ENCODE measurements at regions not wholly inside any gene's neighbourhood (a gene's known extent, or its start where the extent isn't known, plus 50 kb on each side); places are given as distances from the start of the nearest gene placed in this dataset.

GRCh38 chr16:86669285-86669805, 91.0 kb downstream of the FOXL1 start:
- H3K4me1 ChIP-seq = peaks cover 0 to 47% of the 10 kb centered on the region in 2 donors
- no peak for TF ChIP-seq CTCF (IDR thresholded peaks at IDR 0.05)
- no peaks in the 10 kb centered on the region for H3K27me3 ChIP-seq
- no peak for DNase-seq (ENCODE audit: low spot score)
- no peak overlapping the region for H3K4me3 ChIP-seq
- no peaks in the 10 kb centered on the region for H3K36me3 ChIP-seq
- peak overlapping the region; percentile 64 to 74 for H3K27ac ChIP-seq
- peaks cover 0 to 7% of the 10 kb centered on the region in 2 donors for H3K9me3 ChIP-seq

- no peaks in the 10 kb centered on the region for H3K36me3 ChIP-seq
- no peak for TF ChIP-seq CTCF (IDR thresholded peaks at IDR 0.05)
- H3K4me3 ChIP-seq = no peak overlapping the region
- peak; percentile 75 for DNase-seq (ENCODE audit: low spot score)
- no peaks in the 10 kb centered on the region for H3K27me3 ChIP-seq
- peaks cover 0 to 7% of the 10 kb centered on the region in 2 donors for H3K9me3 ChIP-seq
- peaks cover 0 to 40% of the 10 kb centered on the region in 2 donors for H3K4me1 ChIP-seq
- peak overlapping the region; percentile 64 to 74 for H3K27ac ChIP-seq
Observed at GRCh38 chr16:86669937-86670749, 91.8 kb downstream of the FOXL1 start.

- H3K4me1 ChIP-seq = peaks cover 0 to 39% of the 10 kb centered on the region in 2 donors
- DNase-seq (ENCODE audit: low spot score) = no peak
Observed at GRCh38 chr16:86670750-86671234, 92.4 kb downstream of the FOXL1 start.

GRCh38 chr16:86671486-86672178, 93.3 kb downstream of the FOXL1 start:
- Histone ChIP-seq H3K27me3 (no peaks in the 10 kb centered on the region), H3K36me3 (no peaks in the 10 kb centered on the region), H3K4me3 (no peak overlapping the region), H3K4me1 (peaks cover 0 to 31% of the 10 kb centered on the region in 2 donors), H3K27ac (peak overlapping the region; percentile 60 to 74), H3K9me3 (peaks cover 0 to 7% of the 10 kb centered on the region in 2 donors)
- no peak for DNase-seq (ENCODE audit: low spot score)
- TF ChIP-seq CTCF (IDR thresholded peaks at IDR 0.05) = no peak

More at GRCh38 chr16:86670750-86671234, 92.4 kb downstream of the FOXL1 start:
- TF ChIP-seq CTCF (IDR thresholded peaks at IDR 0.05) = no peak
- Histone ChIP-seq H3K36me3 (no peaks in the 10 kb centered on the region), H3K9me3 (peaks cover 0 to 7% of the 10 kb centered on the region in 2 donors), H3K4me3 (no peak overlapping the region), H3K27ac (peak overlapping the region; percentile 60 to 74), H3K27me3 (no peaks in the 10 kb centered on the region)

GRCh38 chr16:86672179-86672863, 94.0 kb downstream of the FOXL1 start:
- H3K27ac ChIP-seq = peak overlapping the region in 1 of 2 donors; percentile 74
- DNase-seq (ENCODE audit: low spot score) = no peak

More at GRCh38 chr16:86672179-86672863, 94.0 kb downstream of the FOXL1 start:
- H3K4me3 ChIP-seq = no peak overlapping the region
- no peak for TF ChIP-seq CTCF (IDR thresholded peaks at IDR 0.05)
- no peaks in the 10 kb centered on the region for H3K36me3 ChIP-seq
- no peaks in the 10 kb centered on the region for H3K27me3 ChIP-seq
- H3K4me1 ChIP-seq = peaks cover 0 to 29% of the 10 kb centered on the region in 2 donors
- peaks cover 0 to 7% of the 10 kb centered on the region in 2 donors for H3K9me3 ChIP-seq
